ENCODE measurements at regions not wholly inside any gene's neighbourhood (a gene's known extent, or its start where the extent isn't known, plus 50 kb on each side); places are given as distances from the start of the nearest gene placed in this dataset.

DNA sequence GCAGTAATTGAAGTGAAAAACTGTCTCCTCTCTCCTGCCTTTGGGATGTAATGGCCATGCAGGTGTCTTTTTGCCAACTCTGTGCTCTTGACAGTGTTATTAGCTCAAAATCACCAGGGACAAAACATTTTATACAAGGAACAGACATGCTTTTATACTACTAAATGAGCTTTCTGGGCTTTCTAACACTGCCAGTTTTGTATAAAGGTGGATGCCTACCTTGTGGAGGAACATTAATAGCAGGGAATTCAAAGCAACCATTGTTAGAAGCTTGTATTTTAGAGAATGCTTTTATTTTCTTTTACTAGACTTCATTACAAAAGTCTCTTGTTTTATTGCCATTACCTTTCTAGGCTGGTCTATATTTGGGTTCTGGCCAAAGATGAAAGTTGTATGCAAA, 54.7 kb upstream of the ARSJ start:
- Mint-ChIP-seq H3K27me3 (ENCODE audit: low read depth) (no peaks in the 10 kb centered on the region), H3K36me3 (ENCODE audit: low read depth) (no peaks in the 10 kb centered on the region), H3K27ac (no peak overlapping the region), H3K4me3 (no peak overlapping the region), H3K9me3 (no peaks in the 10 kb centered on the region), H3K4me1 (no peaks in the 10 kb centered on the region)
- TF ChIP-seq, protein P1, sequence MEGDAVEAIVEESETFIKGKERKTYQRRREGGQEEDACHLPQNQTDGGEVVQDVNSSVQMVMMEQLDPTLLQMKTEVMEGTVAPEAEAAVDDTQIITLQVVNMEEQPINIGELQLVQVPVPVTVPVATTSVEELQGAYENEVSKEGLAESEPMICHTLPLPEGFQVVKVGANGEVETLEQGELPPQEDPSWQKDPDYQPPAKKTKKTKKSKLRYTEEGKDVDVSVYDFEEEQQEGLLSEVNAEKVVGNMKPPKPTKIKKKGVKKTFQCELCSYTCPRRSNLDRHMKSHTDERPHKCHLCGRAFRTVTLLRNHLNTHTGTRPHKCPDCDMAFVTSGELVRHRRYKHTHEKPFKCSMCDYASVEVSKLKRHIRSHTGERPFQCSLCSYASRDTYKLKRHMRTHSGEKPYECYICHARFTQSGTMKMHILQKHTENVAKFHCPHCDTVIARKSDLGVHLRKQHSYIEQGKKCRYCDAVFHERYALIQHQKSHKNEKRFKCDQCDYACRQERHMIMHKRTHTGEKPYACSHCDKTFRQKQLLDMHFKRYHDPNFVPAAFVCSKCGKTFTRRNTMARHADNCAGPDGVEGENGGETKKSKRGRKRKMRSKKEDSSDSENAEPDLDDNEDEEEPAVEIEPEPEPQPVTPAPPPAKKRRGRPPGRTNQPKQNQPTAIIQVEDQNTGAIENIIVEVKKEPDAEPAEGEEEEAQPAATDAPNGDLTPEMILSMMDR (IDR thresholded peaks at IDR 0.05; ENCODE audit: unreplicated experiment in 3 of 3): no peak

GRCh38 chr4:114036426-114036825, 57.0 kb upstream of the ARSJ start:
- TF ChIP-seq, protein P1 (IDR thresholded peaks at IDR 0.05; ENCODE audit: unreplicated experiment in 3 of 3): no peak
- Mint-ChIP-seq H3K36me3 (ENCODE audit: low read depth) (no peaks in the 10 kb centered on the region), H3K9me3 (no peaks in the 10 kb centered on the region), H3K4me1 (no peaks in the 10 kb centered on the region), H3K4me3 (no peak overlapping the region), H3K27ac (no peak overlapping the region), H3K27me3 (ENCODE audit: low read depth) (no peaks in the 10 kb centered on the region)

GRCh38 chr4:114036864-114037263, 57.4 kb upstream of the ARSJ start:
- TF ChIP-seq, protein P1 (IDR thresholded peaks at IDR 0.05; ENCODE audit: unreplicated experiment in 3 of 3): no peak
- H3K27ac Mint-ChIP-seq: no peak overlapping the region
- no peaks in the 10 kb centered on the region for H3K9me3 Mint-ChIP-seq
- H3K4me1 Mint-ChIP-seq: no peaks in the 10 kb centered on the region
- no peak overlapping the region for H3K4me3 Mint-ChIP-seq
- no peaks in the 10 kb centered on the region for H3K36me3 Mint-ChIP-seq (ENCODE audit: low read depth)
- H3K27me3 Mint-ChIP-seq (ENCODE audit: low read depth): no peaks in the 10 kb centered on the region

- H3K36me3 Mint-ChIP-seq (ENCODE audit: low read depth): no peaks in the 10 kb centered on the region
- H3K27ac Mint-ChIP-seq: no peak overlapping the region
- no peak overlapping the region for H3K4me3 Mint-ChIP-seq
- TF ChIP-seq, protein P1 (IDR thresholded peaks at IDR 0.05; ENCODE audit: unreplicated experiment in 3 of 3): no peak
- no peaks in the 10 kb centered on the region for H3K4me1 Mint-ChIP-seq
- no peaks in the 10 kb centered on the region for H3K9me3 Mint-ChIP-seq
- H3K27me3 Mint-ChIP-seq (ENCODE audit: low read depth): no peaks in the 10 kb centered on the region
Observed at GRCh38 chr4:114037988-114038387, 58.5 kb upstream of the ARSJ start.

GRCh38 chr4:114038762-114039387, 59.4 kb upstream of the ARSJ start:
- Mint-ChIP-seq H3K4me1 (no peaks in the 10 kb centered on the region), H3K9me3 (no peaks in the 10 kb centered on the region), H3K27ac (no peak overlapping the region), H3K27me3 (ENCODE audit: low read depth) (no peaks in the 10 kb centered on the region), H3K36me3 (ENCODE audit: low read depth) (no peaks in the 10 kb centered on the region), H3K4me3 (no peak overlapping the region)
- TF ChIP-seq, protein P1 (IDR thresholded peaks at IDR 0.05; ENCODE audit: unreplicated experiment in 3 of 3): no peak
